Fibroblast of the aortic adventitia (primary cell): ENCODE measurements at regions not wholly inside any gene's neighbourhood (a gene's known extent, or its start where the extent isn't known, plus 50 kb on each side); places are given as distances from the start of the nearest gene placed in this dataset.

Source experiments
- DNase-seq: peaks from one replicate; pipeline ENCODE4 v3.0.0-alpha.2; 2010; ENCODE audit warnings: low read depth
- H3K4me3 ChIP-seq: 2 replicates; pipeline ENCODE4 v1.5.1; 2011; ENCODE audit warnings: low read depth, mild to moderate bottlenecking, control low read depth, low read length, moderate library complexity
- CTCF ChIP-seq: IDR thresholded peaks from 2 replicates; pipeline ENCODE4 v1.5.1; 2011; ENCODE audit warnings: mild to moderate bottlenecking, low read length, control low read depth, inconsistent platforms; ENCODE audit not compliant: insufficient read depth

DNA sequence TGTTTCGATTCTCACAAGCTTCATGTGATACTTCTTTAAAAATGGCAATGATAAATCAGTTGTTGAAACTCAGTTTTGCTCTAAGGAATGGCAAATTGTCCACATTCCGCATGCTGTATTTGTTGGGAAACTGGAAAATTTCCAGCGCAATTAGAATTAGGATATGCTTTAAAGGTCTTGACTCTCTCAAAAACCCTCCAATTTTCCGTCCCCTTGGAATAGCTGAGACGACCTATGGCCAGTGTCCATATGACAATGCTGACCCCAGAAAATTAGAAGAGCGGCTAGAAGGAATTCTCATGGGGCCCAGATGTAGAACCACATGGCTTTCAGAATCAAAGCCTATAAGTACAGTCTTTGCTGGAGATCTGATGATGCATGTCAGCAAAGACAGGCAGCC, 170.8 kb downstream of the TMEM18 start:
- no peak for DNase-seq
- no peak for TF ChIP-seq CTCF

GRCh38 chr2:505941-506340, 171.3 kb downstream of the TMEM18 start:
- TF ChIP-seq CTCF, result no peak
- H3K4me3 ChIP-seq, result no peak overlapping the region
- DNase-seq, result no peak

More for the DNA sequence above, 170.8 kb downstream of the TMEM18 start:
- H3K4me3 ChIP-seq, result no peak overlapping the region

GRCh38 chr2:503288-503999, 173.8 kb downstream of the TMEM18 start:
- no peak overlapping the region for H3K4me3 ChIP-seq
- TF ChIP-seq CTCF, result no peak
- no peak for DNase-seq

- TF ChIP-seq CTCF, result no peak
- H3K4me3 ChIP-seq, result no peak overlapping the region
- DNase-seq, result no peak
Observed at GRCh38 chr2:502831-503230, 174.4 kb downstream of the TMEM18 start.

DNA sequence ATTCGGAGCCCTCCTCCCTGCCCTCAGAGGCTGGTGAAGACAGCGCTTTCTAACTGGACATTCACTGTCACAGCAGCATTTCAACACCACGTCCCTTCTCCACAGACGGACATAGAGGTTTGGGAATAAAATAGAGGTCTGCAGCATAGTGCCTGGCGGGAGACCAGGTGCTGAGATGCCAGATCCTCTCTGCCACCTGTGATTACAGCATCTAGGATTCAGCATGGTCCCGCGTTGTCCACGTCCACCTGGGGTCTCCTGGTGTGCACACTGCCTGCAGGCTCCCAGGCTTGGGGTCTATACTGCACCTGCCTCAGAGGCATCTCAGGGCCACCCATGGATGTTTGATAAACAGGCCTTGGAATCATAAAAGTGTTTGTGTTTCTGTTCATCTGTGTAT, 175.5 kb downstream of the TMEM18 start:
- DNase-seq, result no peak
- no peak for TF ChIP-seq CTCF
- H3K4me3 ChIP-seq, result no peak overlapping the region

- H3K4me3 ChIP-seq, result no peak overlapping the region
- TF ChIP-seq CTCF, result no peak
- no peak for DNase-seq
Observed at GRCh38 chr2:501130-501529, 176.1 kb downstream of the TMEM18 start.

GRCh38 chr2:499726-500125, 177.5 kb downstream of the TMEM18 start:
- TF ChIP-seq CTCF, result no peak
- H3K4me3 ChIP-seq, result no peak overlapping the region
- no peak for DNase-seq
